Stimulated activated memory B cell treated with anti-CD40 and anti-IgM and Interleukin-4, amounts not matched to agents 10 μg/mL and 1 μg/mL and 100 μg/mL, for 72 hours (primary cell): ENCODE measurements at regions not wholly inside any gene's neighbourhood (a gene's known extent, or its start where the extent isn't known, plus 50 kb on each side); places are given as distances from the start of the nearest gene placed in this dataset.

Experiments
- ATAC-seq: fragments of 150-1000 bp; cut with Tn5 transposase; 2 replicates; pipeline ENCODE4 v1.10.0; 2021
- H3K27ac Mint-ChIP-seq: one replicate; pipeline ENCODE4 v1.8.0; 2022; ENCODE audit warnings: mild to moderate bottlenecking, mixed read lengths
- H3K27me3 Mint-ChIP-seq: one replicate; pipeline ENCODE4 v1.8.0; 2022; ENCODE audit warnings: mixed read lengths
- H3K36me3 Mint-ChIP-seq: one replicate; pipeline ENCODE4 v1.8.0; 2022; ENCODE audit warnings: mixed read lengths
- H3K4me1 Mint-ChIP-seq: one replicate; pipeline ENCODE4 v1.8.0; 2022; ENCODE audit warnings: mixed read lengths
- H3K4me3 Mint-ChIP-seq: one replicate; pipeline ENCODE4 v1.8.0; 2022; ENCODE audit warnings: mild to moderate bottlenecking, moderate library complexity, mixed read lengths
- H3K9me3 Mint-ChIP-seq: one replicate; pipeline ENCODE4 v1.8.0; 2022; ENCODE audit warnings: mixed read lengths

DNA sequence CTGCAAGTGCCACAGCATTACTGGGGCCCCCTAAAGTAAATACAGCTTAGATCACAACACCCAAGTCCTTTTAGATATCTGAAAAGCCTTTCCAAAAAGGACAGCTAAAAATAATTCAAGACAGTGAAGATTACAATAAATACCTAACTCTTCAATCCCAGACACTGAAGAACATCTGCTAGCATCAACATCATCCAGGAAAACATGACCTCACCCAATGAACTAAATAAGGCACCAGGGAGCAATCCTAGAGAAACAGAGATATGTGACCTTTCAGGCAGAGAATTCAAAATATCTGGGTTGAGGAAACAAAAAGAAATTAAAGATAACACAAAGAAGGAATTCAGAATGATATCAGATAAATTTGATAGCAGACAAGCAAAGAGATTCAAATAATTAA lies 71.7 kb upstream of the TTC14 start:
- no peaks in the 10 kb centered on the region for H3K27me3 Mint-ChIP-seq
- H3K4me1 Mint-ChIP-seq = no peaks in the 10 kb centered on the region
- H3K27ac Mint-ChIP-seq = no peak overlapping the region
- no peak overlapping the region for H3K4me3 Mint-ChIP-seq
- no peaks in the 10 kb centered on the region for H3K36me3 Mint-ChIP-seq
- no peak for ATAC-seq
- H3K9me3 Mint-ChIP-seq = peaks cover 3% of the 10 kb centered on the region

- H3K4me1 Mint-ChIP-seq = no peaks in the 10 kb centered on the region
- H3K9me3 Mint-ChIP-seq = no peaks in the 10 kb centered on the region
- H3K27me3 Mint-ChIP-seq = no peaks in the 10 kb centered on the region
- no peak overlapping the region for H3K4me3 Mint-ChIP-seq
- ATAC-seq = peak; percentile 39
- no peak overlapping the region for H3K27ac Mint-ChIP-seq
- H3K36me3 Mint-ChIP-seq = no peaks in the 10 kb centered on the region
These were observed 70.4 kb upstream of the TTC14 start for GRCh38 chr3:180531303-180532278.

- peaks cover 3% of the 10 kb centered on the region for H3K9me3 Mint-ChIP-seq
- H3K27ac Mint-ChIP-seq = no peak overlapping the region
- no peaks in the 10 kb centered on the region for H3K27me3 Mint-ChIP-seq
- H3K4me3 Mint-ChIP-seq = no peak overlapping the region
- H3K36me3 Mint-ChIP-seq = no peaks in the 10 kb centered on the region
- no peak for ATAC-seq
- H3K4me1 Mint-ChIP-seq = no peaks in the 10 kb centered on the region
These were observed 67.1 kb upstream of the TTC14 start for GRCh38 chr3:180534828-180535227.

GRCh38 chr3:180538493-180538892 lies 63.5 kb upstream of the TTC14 start:
- Mint-ChIP-seq H3K9me3 (peaks cover 3% of the 10 kb centered on the region), H3K27ac (no peak overlapping the region), H3K4me3 (no peak overlapping the region), H3K4me1 (no peaks in the 10 kb centered on the region), H3K27me3 (no peaks in the 10 kb centered on the region), H3K36me3 (no peaks in the 10 kb centered on the region)
- ATAC-seq = no peak

DNA sequence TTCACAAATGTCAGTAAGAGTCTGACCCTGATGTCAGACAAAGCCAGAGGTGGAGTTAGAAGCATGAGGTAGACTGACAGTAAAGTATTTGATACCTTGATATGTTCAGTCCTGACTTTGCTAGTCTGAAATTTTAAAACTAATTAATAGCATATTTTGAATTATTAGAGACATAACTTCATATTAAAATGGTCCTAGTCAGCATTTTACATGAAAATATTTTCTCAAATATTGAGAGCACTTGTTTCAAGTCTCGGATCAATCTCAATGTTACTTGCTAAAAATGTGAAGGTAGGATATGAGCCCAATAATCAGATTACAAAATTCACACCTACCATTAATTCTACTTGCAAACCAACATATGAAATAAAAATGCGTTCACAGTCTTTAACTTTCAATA lies 58.1 kb upstream of the TTC14 start:
- Mint-ChIP-seq H3K27me3 (peaks cover 10% of the 10 kb centered on the region), H3K27ac (no peak overlapping the region), H3K36me3 (no peaks in the 10 kb centered on the region), H3K4me1 (no peaks in the 10 kb centered on the region), H3K4me3 (no peak overlapping the region), H3K9me3 (no peaks in the 10 kb centered on the region)
- ATAC-seq = no peak

GRCh38 chr3:180546863-180547262 lies 55.1 kb upstream of the TTC14 start:
- ATAC-seq = no peak
- Mint-ChIP-seq H3K27me3 (peaks cover 10% of the 10 kb centered on the region), H3K4me1 (no peaks in the 10 kb centered on the region), H3K36me3 (no peaks in the 10 kb centered on the region), H3K27ac (no peak overlapping the region), H3K4me3 (no peak overlapping the region), H3K9me3 (no peaks in the 10 kb centered on the region)

DNA sequence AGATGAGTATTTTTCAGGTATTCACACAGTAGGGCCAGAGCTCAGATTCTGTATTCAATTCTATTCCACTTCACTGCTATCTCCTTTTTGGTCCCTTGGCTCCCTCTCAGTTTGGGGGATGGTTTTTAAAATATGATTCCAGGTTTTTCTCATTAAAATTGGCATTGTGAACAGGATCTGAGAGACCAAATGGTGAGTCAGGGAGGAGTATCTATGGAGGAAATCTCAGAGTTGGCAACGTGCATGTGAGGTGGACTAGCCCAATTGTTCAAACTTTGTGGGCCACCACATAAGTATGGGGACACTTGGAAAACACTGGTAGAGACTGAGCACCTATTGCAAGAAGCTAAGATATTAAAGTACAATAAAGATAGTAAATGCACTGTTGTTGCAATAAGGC lies 53.9 kb upstream of the TTC14 start:
- no peak overlapping the region for H3K4me3 Mint-ChIP-seq
- no peak for ATAC-seq
- H3K9me3 Mint-ChIP-seq = no peaks in the 10 kb centered on the region
- no peak overlapping the region for H3K27ac Mint-ChIP-seq
- H3K4me1 Mint-ChIP-seq = no peaks in the 10 kb centered on the region
- peaks cover 10% of the 10 kb centered on the region for H3K27me3 Mint-ChIP-seq
- H3K36me3 Mint-ChIP-seq = no peaks in the 10 kb centered on the region
